NCI-H1436 treated with DMSO at 0.1 percent for 48 hours (cell line): ENCODE measurements at regions not wholly inside any gene's neighbourhood (a gene's known extent, or its start where the extent isn't known, plus 50 kb on each side); places are given as distances from the start of the nearest gene placed in this dataset.

Experiments used
- DNase-seq: peaks from one replicate; lab custom pipeline; 2025; lab: John Stamatoyannopoulos, UW

DNA sequence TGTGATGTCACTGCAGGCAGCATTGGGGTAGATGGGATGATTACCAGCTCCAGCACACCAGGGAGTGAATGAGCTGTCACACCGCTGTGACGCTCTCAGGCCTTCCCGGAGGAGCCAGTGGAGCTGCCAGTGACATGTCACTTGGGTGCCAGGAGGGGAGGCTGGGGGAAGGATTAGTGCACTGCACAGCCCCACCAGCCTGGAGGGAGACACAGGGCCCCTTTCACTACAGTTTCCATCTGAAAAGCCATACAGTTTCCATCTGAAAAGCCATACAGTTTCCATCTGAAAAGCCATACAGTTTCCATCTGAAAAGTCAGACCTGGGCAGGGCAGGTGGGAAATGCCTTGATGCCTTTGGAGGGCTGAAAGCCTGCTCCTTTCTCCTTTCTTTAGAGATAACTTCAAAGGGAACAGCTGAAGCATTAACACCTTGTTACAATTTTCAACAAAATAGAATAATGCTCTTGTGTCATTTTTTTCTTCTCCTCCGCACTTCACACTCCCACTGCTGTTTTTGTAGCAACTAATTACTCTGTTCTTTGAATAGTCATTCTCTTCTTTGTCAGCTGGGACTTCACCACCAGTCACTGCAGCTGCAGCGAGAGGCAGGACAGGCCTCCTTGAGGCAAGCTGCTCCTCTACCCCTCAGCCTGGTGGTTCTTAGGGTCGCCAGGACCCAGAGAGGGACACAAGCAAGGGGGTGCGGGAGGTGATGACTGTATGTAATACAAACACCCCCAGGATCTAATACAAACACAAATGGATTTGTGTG is 256.9 kb upstream of the RGS6 start:
- no peak for DNase-seq

DNA sequence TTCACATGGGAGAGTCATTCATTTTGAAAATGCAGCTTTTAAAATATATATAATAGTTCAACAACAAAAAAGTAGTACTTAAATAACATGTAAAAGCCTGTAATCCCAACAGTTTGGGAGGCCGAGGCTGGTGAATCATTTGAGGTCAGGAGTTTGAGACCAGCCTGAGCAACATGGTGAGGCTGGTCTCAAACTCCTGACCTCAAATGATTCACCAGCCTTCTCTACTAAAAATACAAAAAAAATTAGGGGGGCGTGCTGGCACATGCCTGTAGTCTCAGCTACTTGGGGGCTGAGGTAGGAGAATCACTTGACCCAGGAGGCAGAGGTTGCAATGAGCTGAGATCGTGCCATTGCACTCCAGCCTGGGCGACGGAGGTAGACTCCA is 256.3 kb upstream of the RGS6 start:
- DNase-seq = no peak

DNA sequence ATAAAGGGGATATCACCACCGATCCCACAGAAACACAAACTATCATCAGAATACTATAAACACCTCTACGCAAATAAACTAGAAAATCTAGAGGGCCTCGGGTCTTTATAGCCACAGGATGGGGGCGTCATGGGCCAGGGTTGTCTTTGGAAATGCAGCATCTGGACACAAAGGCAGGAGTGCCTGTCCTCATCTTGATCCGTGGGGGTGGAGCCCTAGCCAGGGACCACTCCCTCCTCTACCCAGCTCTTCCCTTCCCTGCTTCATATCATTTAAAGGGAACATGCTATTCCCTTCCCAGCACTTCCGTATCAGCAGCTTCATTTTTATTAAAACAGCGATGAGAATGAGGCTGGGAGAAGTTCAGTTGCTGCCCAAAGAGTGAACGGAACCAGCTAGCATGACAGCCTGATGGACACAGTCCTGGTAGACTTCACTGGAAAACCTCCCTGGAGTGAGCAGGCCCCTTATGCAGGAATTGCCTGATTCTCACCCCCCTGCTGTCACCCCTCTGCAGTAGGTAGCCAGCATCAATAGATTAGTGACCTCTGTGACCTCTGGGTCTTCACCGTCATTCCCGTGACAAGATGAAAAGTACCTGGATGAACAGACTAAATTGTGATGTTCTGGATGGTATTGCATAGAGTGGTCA is 251.4 kb upstream of the RGS6 start:
- no peak for DNase-seq

DNA sequence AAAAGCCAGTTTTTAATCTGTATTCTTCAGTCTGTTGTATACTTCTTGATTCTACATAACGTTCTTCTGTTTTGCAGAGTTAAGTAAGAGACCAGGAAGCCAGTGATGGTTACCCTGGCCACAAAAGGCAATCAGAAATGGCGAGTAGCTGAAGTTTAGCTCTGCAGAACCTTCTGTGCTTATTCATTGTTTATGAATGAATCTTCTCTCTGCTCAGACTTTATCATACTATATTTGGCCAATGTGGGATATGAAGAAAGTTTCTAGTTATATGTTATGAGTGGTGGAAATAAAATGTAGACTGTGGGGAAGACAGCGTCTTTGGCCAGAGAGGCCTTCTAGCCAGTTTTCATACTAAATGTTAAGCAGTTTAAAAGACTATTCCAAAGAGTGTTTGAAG is 249.9 kb upstream of the RGS6 start:
- DNase-seq = no peak

DNA sequence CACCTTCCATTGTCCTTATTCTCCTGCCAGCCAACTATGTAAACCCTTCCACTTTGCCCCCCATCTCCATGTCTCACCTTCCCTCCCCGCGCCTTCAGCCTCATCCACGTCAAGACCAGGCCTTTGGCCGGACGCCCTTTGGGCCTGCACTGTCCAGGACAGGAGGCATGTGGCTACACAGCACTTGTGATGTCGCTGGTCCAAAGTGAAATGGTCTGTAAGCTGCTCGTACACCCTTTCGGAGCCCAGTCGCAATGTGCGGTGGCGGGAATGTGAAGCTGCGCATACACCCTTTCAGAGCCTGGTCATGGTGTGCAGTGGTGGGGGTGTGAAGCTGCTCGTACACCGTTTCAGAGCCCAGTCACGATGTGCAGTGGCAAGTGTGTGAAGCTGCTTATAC is 247.9 kb upstream of the RGS6 start:
- DNase-seq = no peak

DNA sequence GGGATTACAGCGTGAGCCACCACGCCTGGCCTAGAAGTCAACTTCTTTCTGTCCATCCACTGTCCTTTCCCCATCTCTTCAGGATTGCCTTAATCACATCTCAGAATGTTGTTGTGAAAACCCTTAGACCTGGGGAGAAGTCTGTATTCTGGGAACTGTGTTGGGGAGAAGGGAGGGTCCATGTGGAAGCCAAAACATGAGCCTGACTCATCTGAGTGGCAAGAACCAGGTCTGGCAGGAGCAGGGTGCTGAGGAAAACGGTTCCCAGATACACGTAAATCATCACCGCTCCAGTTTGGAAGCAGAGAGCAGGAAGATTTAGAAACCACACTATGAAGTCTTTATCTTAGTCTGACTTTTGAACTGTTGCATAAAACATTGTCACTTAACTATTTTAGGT is 245.6 kb upstream of the RGS6 start:
- DNase-seq = no peak

DNA sequence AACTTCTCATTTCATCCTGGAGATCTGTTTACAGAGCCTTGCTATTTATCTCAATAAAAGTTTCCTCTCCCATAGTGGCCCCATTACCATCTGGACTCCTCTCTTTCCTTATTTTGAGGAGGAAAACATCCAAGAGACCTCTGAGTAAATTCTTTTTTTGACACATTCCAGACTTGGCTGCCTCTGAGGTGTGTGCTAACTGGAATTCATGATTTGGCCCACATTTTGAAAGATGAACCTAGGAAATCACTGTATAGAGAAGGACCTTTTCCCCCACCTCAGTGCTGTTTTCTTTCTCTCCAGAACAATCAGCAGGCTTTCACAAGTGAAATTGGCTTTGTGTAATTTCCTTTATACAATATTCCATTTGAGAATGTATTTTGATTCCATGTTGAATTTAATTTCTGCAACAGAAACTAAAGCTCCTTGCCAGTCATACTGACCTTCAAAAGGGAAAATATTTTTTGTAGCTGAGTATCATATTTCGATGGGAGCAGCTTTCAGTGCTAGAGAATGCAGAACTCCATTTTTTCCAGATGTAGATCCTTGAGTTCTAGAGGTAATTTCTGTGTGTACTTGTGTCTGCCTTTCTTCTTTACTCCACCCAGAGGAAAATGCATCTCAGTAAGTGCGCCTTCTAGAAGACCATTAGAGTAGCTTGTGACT is 244.9 kb upstream of the RGS6 start:
- no peak for DNase-seq

DNA sequence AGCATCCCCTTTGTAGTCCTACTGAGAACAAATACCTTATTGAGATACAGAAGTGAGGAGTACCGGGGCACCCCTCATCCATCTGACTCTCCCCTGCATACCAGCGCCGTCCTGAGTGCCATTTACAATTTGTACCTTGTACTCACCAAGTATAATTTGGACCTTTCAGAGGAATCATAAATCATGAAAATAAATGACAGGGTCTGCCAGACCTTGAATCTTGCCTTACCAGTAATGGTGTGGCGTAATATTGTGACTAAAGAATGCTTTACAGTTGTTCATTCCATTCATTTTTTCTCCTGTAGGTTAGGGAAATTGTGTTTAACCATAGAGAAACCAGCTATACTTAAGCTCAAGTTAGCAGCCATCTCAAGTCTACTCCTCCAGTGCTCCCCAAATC is 243.7 kb upstream of the RGS6 start:
- DNase-seq = no peak

DNA sequence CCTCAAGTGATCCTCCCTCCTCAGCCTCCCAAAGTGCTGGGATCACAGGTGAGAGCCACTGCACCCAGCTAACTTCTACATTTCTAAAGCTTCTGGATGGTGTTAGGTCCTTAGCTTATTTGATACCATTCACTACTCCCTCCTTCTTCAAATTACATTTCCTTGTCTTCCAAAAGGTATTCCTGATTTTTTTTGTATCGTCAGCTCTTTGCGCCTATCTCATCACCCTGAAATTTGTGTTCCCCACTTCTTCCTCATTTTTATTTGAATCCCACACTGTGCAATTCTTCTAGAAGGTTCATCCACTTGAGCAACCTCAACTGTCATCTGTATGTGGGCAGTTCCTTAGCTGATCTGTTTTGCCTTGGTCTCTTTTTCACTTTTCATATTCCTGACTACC is 241.8 kb upstream of the RGS6 start:
- DNase-seq = no peak

DNA sequence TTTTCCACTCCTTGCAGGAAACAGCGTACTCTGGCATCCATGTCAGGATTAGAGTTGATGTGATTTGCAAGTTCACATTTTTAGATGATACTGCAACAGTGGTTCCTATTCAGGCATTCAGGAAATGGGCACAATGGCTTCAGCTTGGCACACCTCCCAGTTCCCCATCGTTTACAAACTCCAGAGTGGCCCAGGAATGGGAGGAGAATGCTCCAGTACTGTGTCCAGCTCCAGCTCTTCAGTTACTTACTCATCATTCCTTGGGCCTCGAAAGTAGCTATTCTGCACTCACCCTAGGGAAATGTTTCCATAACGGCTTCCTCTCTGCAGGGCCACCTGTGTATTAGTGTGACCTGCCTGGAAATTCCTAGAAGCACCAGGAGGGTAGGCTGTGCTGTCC is 239.7 kb upstream of the RGS6 start:
- no peak for DNase-seq

DNA sequence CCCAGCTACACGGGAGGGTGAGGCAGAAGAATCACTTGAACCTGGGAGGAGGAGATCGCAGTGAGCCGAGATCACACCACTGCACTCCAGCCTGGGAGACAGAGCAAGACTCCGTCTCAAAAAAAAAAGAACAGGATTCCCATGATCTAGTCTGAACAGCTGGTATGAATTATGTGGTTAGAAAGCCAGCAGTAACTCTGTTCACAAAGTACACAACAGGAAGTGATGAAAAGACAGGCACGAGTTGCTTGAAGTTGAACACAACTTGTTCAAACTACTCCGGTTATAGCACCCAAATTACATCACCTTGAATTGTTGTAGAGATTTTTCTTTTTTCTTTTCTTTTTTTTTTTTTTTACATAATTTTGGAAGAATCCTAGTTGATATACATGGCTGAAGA is 238.8 kb upstream of the RGS6 start:
- DNase-seq = no peak

DNA sequence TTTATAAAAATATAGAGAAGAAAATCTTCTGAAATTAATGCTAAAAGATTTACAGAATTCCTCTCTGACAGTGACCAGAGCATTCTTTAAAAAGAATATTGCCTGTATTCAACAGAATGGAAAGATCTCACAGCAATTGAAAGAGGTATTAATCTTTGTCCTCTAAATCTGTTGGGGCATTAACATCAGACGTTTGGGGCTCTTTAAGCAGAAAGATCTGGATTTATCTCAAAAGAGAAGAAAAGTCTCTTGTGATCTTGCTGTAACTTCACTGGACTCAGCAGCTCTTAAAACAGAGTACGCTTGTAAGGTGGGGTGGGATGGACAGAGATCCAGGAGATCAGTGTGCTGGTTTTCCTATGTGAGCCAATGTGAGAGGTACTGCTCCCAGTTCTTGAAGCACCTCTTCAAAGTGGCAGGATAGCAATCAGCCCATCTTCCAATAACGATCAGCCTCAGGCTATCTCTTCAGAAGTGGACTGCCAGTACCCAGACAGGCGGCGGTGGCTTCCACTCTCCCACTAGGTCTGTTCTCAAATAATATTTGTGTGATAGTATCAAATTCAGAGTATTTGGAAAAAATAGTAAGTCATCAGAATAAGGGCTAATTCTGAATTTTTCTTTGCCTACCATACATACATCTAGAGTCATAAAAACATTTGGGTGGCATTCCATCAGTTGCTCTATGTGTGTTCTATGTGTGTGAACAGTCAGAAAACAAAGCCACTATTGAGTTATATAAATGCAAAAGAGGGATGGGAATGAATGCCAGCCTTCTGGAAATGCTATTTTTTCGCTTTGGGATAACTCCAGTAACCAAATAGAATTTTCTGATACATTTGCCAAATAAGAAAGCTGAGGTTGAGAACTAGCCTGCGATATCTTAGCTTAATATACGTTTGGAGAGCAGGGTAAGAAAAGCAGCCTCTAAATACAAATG is 237.4 kb upstream of the RGS6 start:
- no peak for DNase-seq

DNA sequence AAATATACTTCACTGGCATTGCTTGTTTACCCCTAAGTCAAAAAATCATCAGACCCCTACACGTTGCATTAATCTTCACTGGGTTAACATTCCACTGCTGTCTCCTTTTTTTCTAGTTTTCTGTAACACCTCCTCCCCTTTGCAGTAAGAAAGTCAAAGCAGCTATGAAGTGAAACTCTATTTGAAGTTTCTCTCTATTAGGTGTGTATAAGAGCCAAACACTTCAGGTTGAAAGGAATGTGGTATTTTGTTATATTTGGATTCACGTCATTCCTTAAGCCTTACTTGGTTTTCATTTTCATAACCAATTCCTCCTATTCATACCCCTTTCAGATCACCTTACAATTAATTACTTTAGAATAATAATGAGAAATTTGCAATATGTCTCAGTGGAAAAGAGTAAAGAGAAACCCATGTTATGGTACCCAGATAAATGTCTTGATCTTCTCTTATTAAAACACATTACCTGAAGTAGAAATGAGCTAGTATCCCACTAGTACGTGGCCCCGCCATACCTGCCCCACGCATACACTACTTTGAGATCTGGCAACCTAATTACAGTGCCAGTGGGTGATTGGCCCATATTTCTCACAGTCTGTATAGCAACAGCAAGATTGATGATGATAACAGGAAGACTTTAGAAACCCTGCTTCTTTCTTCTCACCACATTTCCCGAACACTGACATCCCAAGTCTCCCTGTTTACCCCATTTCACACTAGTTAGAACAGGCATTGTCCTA is 236.4 kb upstream of the RGS6 start:
- DNase-seq = no peak

DNA sequence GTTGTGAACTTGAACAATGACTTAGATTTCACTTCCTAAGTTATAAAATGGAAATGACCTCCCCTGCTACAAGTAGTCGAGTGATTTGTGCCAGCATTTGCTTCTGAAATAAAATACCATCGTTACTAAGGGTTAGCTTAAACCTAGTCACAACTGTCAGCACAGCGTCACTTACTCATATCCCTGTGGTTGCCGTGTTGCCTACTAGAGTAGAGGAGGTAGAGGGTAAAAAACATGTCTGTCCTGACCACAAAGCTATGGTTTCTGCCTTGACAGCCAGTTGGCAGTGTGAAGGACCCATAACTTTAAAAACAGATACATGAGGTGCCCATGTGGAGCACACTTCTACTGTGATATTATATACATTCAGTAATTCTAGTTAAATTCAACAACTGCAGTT is 234.2 kb upstream of the RGS6 start:
- DNase-seq = no peak

DNA sequence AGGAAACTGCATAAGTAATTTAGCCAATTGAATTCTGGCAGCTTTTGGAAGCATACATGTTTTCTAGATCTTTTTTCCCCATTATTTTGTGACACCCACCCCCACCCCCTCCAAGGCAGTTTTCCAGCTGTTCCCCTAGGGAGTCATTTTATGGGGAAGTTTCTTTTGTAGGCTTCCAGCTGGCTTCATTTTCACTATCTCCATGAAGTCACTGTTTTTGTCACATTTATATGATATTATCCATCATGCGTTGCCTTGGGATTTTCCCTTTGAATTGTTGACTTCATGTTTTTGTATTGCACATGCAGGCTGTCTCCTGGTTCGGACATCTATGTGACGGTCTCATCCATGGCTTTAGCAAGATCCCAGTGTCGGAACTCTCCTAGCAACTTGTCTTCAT is 233.6 kb upstream of the RGS6 start:
- no peak for DNase-seq

DNA sequence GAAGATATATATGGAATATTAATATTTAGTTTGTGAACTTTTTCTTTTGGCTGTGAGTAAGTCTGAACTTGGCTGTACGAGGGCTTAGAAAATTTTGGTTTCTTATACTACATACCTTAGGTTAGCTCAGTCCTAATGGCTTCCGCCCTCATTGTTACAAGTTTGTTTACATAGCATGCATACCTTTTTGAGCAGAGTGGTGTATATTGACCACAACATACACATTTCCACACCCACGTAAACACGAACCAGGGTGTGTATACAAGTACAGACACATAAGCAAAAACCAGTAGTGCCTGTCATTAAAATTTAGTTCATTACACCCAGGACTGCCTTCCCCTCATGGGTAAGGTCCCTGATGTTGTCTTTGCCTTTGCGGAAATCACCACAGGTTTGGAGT is 230.2 kb upstream of the RGS6 start:
- DNase-seq = no peak

DNA sequence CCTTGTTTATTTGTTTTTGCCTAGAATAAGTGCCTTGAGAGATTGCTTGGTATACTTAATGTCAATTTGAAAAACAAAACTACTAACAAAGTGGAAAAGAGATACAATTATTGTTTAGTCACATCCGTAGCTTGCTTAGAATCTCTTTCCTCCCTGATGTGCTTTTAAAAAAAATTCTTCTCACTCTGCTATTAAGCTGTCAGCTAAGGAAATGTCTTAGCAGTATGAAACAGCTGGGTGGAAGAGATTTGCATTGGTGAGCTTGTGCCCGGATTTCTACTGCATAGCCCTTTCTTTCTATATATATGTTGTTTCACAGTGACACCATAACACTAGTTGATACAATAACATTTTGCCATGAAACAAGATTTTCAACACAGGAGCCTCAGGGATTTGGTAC is 229.4 kb upstream of the RGS6 start:
- DNase-seq = no peak

DNA sequence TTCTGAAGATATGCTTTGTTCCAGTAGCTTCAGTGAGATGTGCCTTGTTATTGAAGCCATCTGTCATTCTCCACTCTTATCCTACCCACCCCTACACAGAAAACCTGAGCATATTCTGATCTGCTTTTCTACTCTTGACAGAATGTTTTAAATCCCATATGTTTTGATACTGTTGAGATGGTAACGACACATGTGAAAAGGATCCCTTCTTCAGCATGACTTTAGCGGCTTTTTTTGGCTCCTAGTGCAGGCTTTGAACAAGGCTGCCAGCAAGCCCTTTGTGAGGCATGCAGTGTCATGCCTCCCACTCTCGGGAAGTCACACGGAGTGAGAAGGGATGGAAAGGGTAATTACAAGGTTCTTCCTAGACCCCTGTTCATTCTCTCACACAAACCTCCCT is 228.8 kb upstream of the RGS6 start:
- no peak for DNase-seq

DNA sequence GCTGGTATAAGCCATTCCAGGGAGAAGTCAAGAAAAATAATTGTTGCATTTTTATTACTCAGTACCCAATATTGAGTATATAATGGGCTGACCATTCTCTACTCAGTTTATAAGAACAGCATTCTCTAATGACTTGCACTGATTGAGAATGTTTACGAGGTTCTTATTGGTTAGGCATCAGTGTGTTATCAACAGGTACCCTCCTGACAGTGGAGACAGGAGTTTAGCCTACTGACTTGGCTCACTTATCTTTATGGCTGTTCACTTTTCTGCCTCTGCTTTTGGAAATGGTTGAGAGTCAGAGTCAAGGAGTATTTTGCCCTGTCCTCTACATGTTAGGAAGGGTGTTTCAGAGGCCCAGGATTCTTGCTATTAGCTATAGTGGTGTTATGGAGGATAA is 228.0 kb upstream of the RGS6 start:
- no peak for DNase-seq

DNA sequence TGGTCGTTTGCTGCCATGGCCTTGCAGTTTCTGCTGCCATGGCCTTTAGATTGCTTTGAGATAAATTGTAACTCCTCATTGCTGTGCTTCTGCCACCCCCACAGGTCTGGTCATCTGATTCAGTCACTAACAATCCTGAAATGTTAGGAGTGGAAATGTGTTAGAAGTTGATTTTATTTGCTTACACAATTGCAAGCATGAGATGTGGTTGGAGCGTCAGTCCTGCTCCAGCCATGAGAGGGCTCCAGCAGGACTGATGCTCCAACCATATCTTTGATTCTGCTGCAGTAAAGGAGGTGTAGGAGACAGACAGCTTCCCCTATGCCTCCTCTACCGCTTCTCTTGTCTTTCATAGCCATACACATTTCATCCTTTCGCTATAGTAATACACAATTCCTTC is 226.8 kb upstream of the RGS6 start:
- DNase-seq = no peak

DNA sequence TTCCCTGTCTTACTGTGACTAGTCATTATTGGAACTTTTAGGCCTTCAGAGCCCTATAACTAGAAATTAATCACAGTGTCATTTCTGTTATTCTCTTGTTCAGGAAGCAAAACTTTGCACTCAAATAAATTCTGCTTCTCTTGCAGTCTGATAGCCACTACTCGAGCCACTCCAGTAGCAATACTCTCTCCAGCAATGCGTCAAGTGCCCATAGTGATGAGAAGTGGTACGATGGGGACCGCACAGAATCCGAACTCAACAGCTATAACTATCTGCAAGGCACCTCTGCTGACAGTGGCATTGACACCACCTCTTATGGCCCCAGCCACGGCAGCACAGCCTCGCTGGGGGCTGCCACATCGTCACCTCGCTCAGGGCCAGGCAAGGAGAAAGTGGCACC is 223.2 kb upstream of the RGS6 start:
- no peak for DNase-seq

DNA sequence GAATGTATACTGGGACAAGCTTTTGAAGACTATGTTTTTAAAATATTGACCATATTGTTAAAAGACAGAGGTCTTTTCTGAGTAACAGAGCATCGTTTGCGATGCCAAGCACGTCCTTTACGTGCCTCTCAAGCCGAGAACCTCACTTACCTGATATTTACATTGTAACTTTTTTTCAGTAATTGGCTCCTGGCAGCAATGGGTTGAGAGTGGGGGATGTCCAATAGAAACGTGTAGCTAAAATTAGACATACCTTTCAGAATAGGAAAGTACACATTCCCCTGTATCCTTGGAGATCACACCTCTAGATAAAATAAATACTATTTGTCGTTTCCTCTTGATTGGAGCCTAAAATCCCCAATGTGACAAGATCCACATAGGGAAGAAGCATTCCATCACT is 222.2 kb upstream of the RGS6 start:
- DNase-seq = no peak
